Peyer's patch (tissue), 4 donors: ENCODE measurements at regions not wholly inside any gene's neighbourhood (a gene's known extent, or its start where the extent isn't known, plus 50 kb on each side); places are given as distances from the start of the nearest gene placed in this dataset.

Experiments used
- DNase-seq, 3 donors: peaks; one replicate each; pipeline ENCODE4 v3.0.0-alpha.2; 2017 to 2019
- H3K27ac ChIP-seq, 4 donors: fragments of 200-600 bp; sonication (generic); one replicate each; pipeline ENCODE4 v1.5.1; 2016 to 2019
- H3K27me3 ChIP-seq, 2 donors: fragments of 200-600 bp; sonication (generic); one replicate each; pipeline ENCODE4 v1.5.1; 2019
- H3K36me3 ChIP-seq, 3 donors: fragments of 200-600 bp; sonication (generic); one replicate each; pipeline ENCODE4 v1.5.1; 2016 to 2019
- H3K4me1 ChIP-seq, 4 donors: fragments of 200-600 bp; sonication (generic); one replicate each; pipeline ENCODE4 v1.5.1; 2016 to 2019
- H3K4me3 ChIP-seq, 4 donors: fragments of 200-600 bp; sonication (generic); 1 replicate in 3 of 4; 2 replicates in 1 of 4; pipeline ENCODE4 v1.5.1; 2016 to 2019; ENCODE audit warnings: mild to moderate bottlenecking in 1 of 4
- H3K9me3 ChIP-seq, 4 donors: fragments of 200-600 bp; sonication (generic); one replicate each; pipeline ENCODE4 v1.5.1; 2016 to 2019; ENCODE audit warnings: mild to moderate bottlenecking in 1 of 4
- CTCF ChIP-seq, 6 experiments: fragments of 450-650 bp in 4 of 6; fragments of 200-600 bp in 2 of 6; sonication (generic) in 1 of 6; IDR thresholded peaks; one replicate each; pipeline ENCODE4 v1.5.1; 2017 to 2019; ENCODE audit warnings: antibody characterized with exemption in 6 of 6, mild to moderate bottlenecking in 3 of 6, moderate library complexity in 1 of 6
- POLR2A ChIP-seq, 2 donors: fragments of 450-650 bp; IDR thresholded peaks; one replicate each; pipeline ENCODE4 v1.5.1; 2017; ENCODE audit warnings: antibody characterized with exemption in 2 of 2, mild to moderate bottlenecking in 2 of 2, moderate library complexity in 2 of 2

DNA sequence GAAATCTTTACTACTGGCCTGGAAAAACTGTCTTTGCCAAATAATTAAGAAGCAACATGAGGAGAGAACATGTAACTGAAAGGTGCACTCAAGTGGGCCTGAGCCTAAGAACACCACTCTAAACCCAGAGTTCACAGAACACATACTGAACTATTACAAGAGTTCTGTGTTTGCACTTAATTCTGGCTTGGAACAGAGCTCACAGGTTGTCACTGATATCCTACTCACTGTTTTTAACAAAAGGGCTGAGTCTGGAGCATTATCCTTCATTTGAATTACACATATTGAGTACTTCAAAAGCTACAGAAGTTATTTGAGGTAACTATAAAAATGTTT, 164.7 kb downstream of the OGFRL1 start:
- Histone ChIP-seq H3K4me1 (no peaks in the 10 kb centered on the region), H3K27ac (no peak overlapping the region), H3K36me3 (no peaks in the 10 kb centered on the region), H3K4me3 (no peak overlapping the region), H3K27me3 (no peaks in the 10 kb centered on the region), H3K9me3 (no peaks in the 10 kb centered on the region)
- no peak for TF ChIP-seq POLR2A (IDR thresholded peaks at IDR 0.05)
- TF ChIP-seq CTCF (IDR thresholded peaks at IDR 0.05), result no peak
- DNase-seq, result no peak

- H3K27ac ChIP-seq, result no peak overlapping the region
- no peaks in the 10 kb centered on the region for H3K27me3 ChIP-seq
- H3K36me3 ChIP-seq, result no peaks in the 10 kb centered on the region
- no peak overlapping the region for H3K4me3 ChIP-seq
- H3K9me3 ChIP-seq, result no peaks in the 10 kb centered on the region
- no peak for TF ChIP-seq POLR2A (IDR thresholded peaks at IDR 0.05)
- TF ChIP-seq CTCF (IDR thresholded peaks at IDR 0.05), result no peak
- no peak for DNase-seq
- no peaks in the 10 kb centered on the region for H3K4me1 ChIP-seq
These were observed 165.4 kb downstream of the OGFRL1 start for GRCh38 chr6:71454056-71454455.

DNA sequence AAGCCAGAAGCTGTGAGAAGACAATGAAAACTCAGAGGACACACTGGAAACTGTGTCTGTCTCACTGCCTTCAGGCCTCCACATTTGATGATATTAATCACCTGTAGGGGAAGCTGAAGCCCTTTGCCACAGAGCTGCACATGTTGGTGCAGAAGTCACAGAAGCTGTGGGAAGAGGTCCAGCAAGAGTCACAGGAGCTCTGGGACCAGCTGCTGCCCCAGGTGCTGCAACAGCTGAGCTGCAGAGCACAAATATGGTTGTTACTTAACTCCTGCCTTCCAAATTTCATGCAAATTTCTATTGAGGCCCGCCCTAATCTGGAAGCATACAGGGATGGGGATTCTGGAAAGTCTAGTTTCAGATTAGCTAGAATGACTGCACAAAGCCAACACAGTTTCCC, 169.3 kb downstream of the OGFRL1 start:
- Histone ChIP-seq H3K9me3 (no peaks in the 10 kb centered on the region), H3K4me1 (no peaks in the 10 kb centered on the region), H3K27me3 (no peaks in the 10 kb centered on the region), H3K27ac (no peak overlapping the region), H3K36me3 (no peaks in the 10 kb centered on the region), H3K4me3 (no peak overlapping the region)
- DNase-seq, result no peak
- TF ChIP-seq CTCF (IDR thresholded peaks at IDR 0.05) (no peak), POLR2A (IDR thresholded peaks at IDR 0.05) (no peak)

DNA sequence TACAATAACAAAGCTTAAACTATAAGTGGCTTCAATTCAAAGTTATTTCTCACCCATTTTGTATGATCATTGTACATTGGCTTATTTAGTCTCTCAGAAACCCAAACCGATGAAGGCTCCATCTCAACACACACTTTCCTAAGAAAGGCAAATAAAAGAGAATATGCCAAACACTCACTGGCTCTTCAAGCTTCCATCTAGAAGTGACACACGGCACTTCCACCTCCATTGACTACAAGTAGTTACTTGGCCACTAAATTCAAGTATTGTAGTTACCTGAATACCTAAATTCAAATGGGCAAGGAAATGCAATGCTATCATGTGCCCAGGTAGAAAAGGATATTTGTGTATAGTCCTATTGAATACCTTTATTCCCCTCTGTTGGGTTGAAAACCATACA, 170.6 kb downstream of the OGFRL1 start:
- TF ChIP-seq CTCF (IDR thresholded peaks at IDR 0.05) (no peak), POLR2A (IDR thresholded peaks at IDR 0.05) (no peak)
- H3K4me3 ChIP-seq, result no peak overlapping the region
- no peak for DNase-seq

GRCh38 chr6:71460933-71461332, 172.3 kb downstream of the OGFRL1 start:
- TF ChIP-seq POLR2A (IDR thresholded peaks at IDR 0.05), result no peak
- TF ChIP-seq CTCF (IDR thresholded peaks at IDR 0.05), result no peak
- no peaks in the 10 kb centered on the region for H3K36me3 ChIP-seq
- H3K27me3 ChIP-seq, result no peaks in the 10 kb centered on the region
- no peak overlapping the region for H3K27ac ChIP-seq
- H3K4me1 ChIP-seq, result no peaks in the 10 kb centered on the region
- no peaks in the 10 kb centered on the region for H3K9me3 ChIP-seq
- no peak overlapping the region for H3K4me3 ChIP-seq
- no peak for DNase-seq

More for the DNA sequence above, 170.6 kb downstream of the OGFRL1 start:
- H3K27ac ChIP-seq, result no peak overlapping the region
- H3K36me3 ChIP-seq, result no peaks in the 10 kb centered on the region
- H3K9me3 ChIP-seq, result no peaks in the 10 kb centered on the region
- H3K4me1 ChIP-seq, result no peaks in the 10 kb centered on the region
- H3K27me3 ChIP-seq, result no peaks in the 10 kb centered on the region

GRCh38 chr6:71463061-71463460, 174.4 kb downstream of the OGFRL1 start:
- TF ChIP-seq CTCF (IDR thresholded peaks at IDR 0.05), result no peak
- TF ChIP-seq POLR2A (IDR thresholded peaks at IDR 0.05), result no peak
- DNase-seq, result no peak
- Histone ChIP-seq H3K27ac (no peak overlapping the region), H3K4me1 (no peaks in the 10 kb centered on the region), H3K4me3 (no peak overlapping the region), H3K9me3 (no peaks in the 10 kb centered on the region), H3K36me3 (no peaks in the 10 kb centered on the region), H3K27me3 (no peaks in the 10 kb centered on the region)
